ENCODE measurements at regions not wholly inside any gene's neighbourhood (a gene's known extent, or its start where the extent isn't known, plus 50 kb on each side); places are given as distances from the start of the nearest gene placed in this dataset.

- DNase-seq = no peak
- Mint-ChIP-seq H3K36me3 (ENCODE audit: low read depth) (no peaks in the 10 kb centered on the region), H3K27me3 (ENCODE audit: insufficient read depth) (no peaks in the 10 kb centered on the region), H3K4me3 (no peak overlapping the region), H3K27ac (no peak overlapping the region), H3K4me1 (peaks cover 1% of the 10 kb centered on the region), H3K9me3 (no peaks in the 10 kb centered on the region)
- Histone ChIP-seq H3K27ac (ENCODE audit: low read depth, low read length) (no peak overlapping the region), H3K36me3 (ENCODE audit: control insufficient read depth, insufficient read depth, low read length) (no peaks in the 10 kb centered on the region), H3K9me3 (ENCODE audit: control insufficient read depth, low read length) (no peaks in the 10 kb centered on the region), H3K9ac (ENCODE audit: extremely low read depth, low read length, poor library complexity, severe bottlenecking) (no peak overlapping the region), H3K4me3 (ENCODE audit: low read length) (no peak overlapping the region), H3K27me3 (ENCODE audit: control insufficient read depth, insufficient read depth, low read length, poor library complexity, severe bottlenecking) (no peaks in the 10 kb centered on the region), H3K4me1 (ENCODE audit: control insufficient read depth, insufficient read depth, low read length) (no peaks in the 10 kb centered on the region)
- no peak for TF ChIP-seq CTCF (conservative IDR thresholded peaks at IDR 0.05)
- WGBS, 2 experiments (ENCODE audit: insufficient coverage in 1 of 2, insufficient read length in 1 of 2) = 71 to 78% methylated on average over 1 to 3 of the region's 3 CpGs
Measured at GRCh38 chr7:90007831-90008230, 146.4 kb upstream of the STEAP1 start.

- TF ChIP-seq CTCF (conservative IDR thresholded peaks at IDR 0.05) = no peak
- no peak overlapping the region for H3K27ac Mint-ChIP-seq
- 81% methylated on average over 1 of the region's 1 CpG; no CpG with 5 or more reads in 1 of the 2 experiments for WGBS, 2 experiments (ENCODE audit: insufficient coverage in 1 of 2, insufficient read length in 1 of 2)
- H3K4me3 Mint-ChIP-seq = no peak overlapping the region
- DNase-seq = no peak
- Histone ChIP-seq H3K4me1 (ENCODE audit: control insufficient read depth, insufficient read depth, low read length) (no peaks in the 10 kb centered on the region), H3K9me3 (ENCODE audit: control insufficient read depth, low read length) (no peaks in the 10 kb centered on the region), H3K4me3 (ENCODE audit: low read length) (no peak overlapping the region), H3K36me3 (ENCODE audit: control insufficient read depth, insufficient read depth, low read length) (no peaks in the 10 kb centered on the region), H3K9ac (ENCODE audit: extremely low read depth, low read length, poor library complexity, severe bottlenecking) (no peak overlapping the region), H3K27ac (ENCODE audit: low read depth, low read length) (no peak overlapping the region), H3K27me3 (ENCODE audit: control insufficient read depth, insufficient read depth, low read length, poor library complexity, severe bottlenecking) (no peaks in the 10 kb centered on the region)
- no peaks in the 10 kb centered on the region for H3K36me3 Mint-ChIP-seq (ENCODE audit: low read depth)
- peaks cover 4% of the 10 kb centered on the region for H3K9me3 Mint-ChIP-seq
- H3K27me3 Mint-ChIP-seq (ENCODE audit: insufficient read depth) = no peaks in the 10 kb centered on the region
- no peaks in the 10 kb centered on the region for H3K4me1 Mint-ChIP-seq
Measured at GRCh38 chr7:90022213-90022612, 132.1 kb upstream of the STEAP1 start.

- H3K4me1 ChIP-seq (ENCODE audit: control insufficient read depth, insufficient read depth, low read length) = no peaks in the 10 kb centered on the region
- Mint-ChIP-seq H3K27me3 (ENCODE audit: insufficient read depth) (no peaks in the 10 kb centered on the region), H3K9me3 (peaks cover 4% of the 10 kb centered on the region), H3K27ac (no peak overlapping the region), H3K4me3 (no peak overlapping the region), H3K36me3 (ENCODE audit: low read depth) (no peaks in the 10 kb centered on the region), H3K4me1 (no peaks in the 10 kb centered on the region)
- H3K4me3 ChIP-seq (ENCODE audit: low read length) = no peak overlapping the region
- H3K36me3 ChIP-seq (ENCODE audit: control insufficient read depth, insufficient read depth, low read length) = no peaks in the 10 kb centered on the region
- TF ChIP-seq CTCF (conservative IDR thresholded peaks at IDR 0.05) = no peak
- no peaks in the 10 kb centered on the region for H3K9me3 ChIP-seq (ENCODE audit: control insufficient read depth, low read length)
- H3K27me3 ChIP-seq (ENCODE audit: control insufficient read depth, insufficient read depth, low read length, poor library complexity, severe bottlenecking) = no peaks in the 10 kb centered on the region
- no peak for DNase-seq
- no peak overlapping the region for H3K27ac ChIP-seq (ENCODE audit: low read depth, low read length)
- WGBS, 2 experiments (ENCODE audit: insufficient coverage in 1 of 2, insufficient read length in 1 of 2) = 88% methylated on average over 1 of the region's 1 CpG; no CpG with 5 or more reads in 1 of the 2 experiments
- no peak overlapping the region for H3K9ac ChIP-seq (ENCODE audit: extremely low read depth, low read length, poor library complexity, severe bottlenecking)
Measured at GRCh38 chr7:90025771-90026170, 128.5 kb upstream of the STEAP1 start.
